ENCODE measurements at regions not wholly inside any gene's neighbourhood (a gene's known extent, or its start where the extent isn't known, plus 50 kb on each side); places are given as distances from the start of the nearest gene placed in this dataset.

GRCh38 chr9:97768746-97769145 is 71.6 kb upstream of the XPA start:
- no peaks in the 10 kb centered on the region for H3K36me3 ChIP-seq
- WGBS, 3 donors: 47 to 65% (median 58%) methylated on average over 7 of the region's 7 CpGs
- intact Hi-C loops (cut with DNase I): no loop called here
- H3K9me3 ChIP-seq: no peaks in the 10 kb centered on the region
- no peaks in the 10 kb centered on the region for H3K4me1 ChIP-seq (ENCODE audit: insufficient read depth)
- no peaks in the 10 kb centered on the region for H3K27me3 ChIP-seq
- TF ChIP-seq EP300 (IDR thresholded peaks at IDR 0.05): no peak
- no peak for TF ChIP-seq POLR2A (IDR thresholded peaks at IDR 0.05)
- TF ChIP-seq CTCF (IDR thresholded peaks at IDR 0.05): no peak
- no peak overlapping the region for H3K4me3 ChIP-seq
- no peak overlapping the region for H3K27ac ChIP-seq
- no peak for DNase-seq

GRCh38 chr9:97769208-97769607 is 72.1 kb upstream of the XPA start:
- intact Hi-C loops (cut with DNase I): no loop called here
- Histone ChIP-seq H3K4me1 (ENCODE audit: insufficient read depth) (no peaks in the 10 kb centered on the region), H3K36me3 (no peaks in the 10 kb centered on the region), H3K27ac (no peak overlapping the region), H3K27me3 (no peaks in the 10 kb centered on the region), H3K9me3 (no peaks in the 10 kb centered on the region), H3K4me3 (no peak overlapping the region)
- 51 to 58% (median 55%) methylated on average over 5 of the region's 5 CpGs for WGBS, 3 donors
- no peak for DNase-seq
- TF ChIP-seq POLR2A (IDR thresholded peaks at IDR 0.05) (no peak), CTCF (IDR thresholded peaks at IDR 0.05) (no peak), EP300 (IDR thresholded peaks at IDR 0.05) (no peak)

GRCh38 chr9:97770808-97771372 is 73.8 kb upstream of the XPA start:
- no peak for DNase-seq
- Histone ChIP-seq H3K27ac (no peak overlapping the region), H3K4me3 (no peak overlapping the region), H3K4me1 (ENCODE audit: insufficient read depth) (no peaks in the 10 kb centered on the region), H3K36me3 (no peaks in the 10 kb centered on the region), H3K27me3 (no peaks in the 10 kb centered on the region), H3K9me3 (no peaks in the 10 kb centered on the region)
- TF ChIP-seq CTCF (IDR thresholded peaks at IDR 0.05): no peak
- TF ChIP-seq POLR2A (IDR thresholded peaks at IDR 0.05): no peak
- no peak for TF ChIP-seq EP300 (IDR thresholded peaks at IDR 0.05)
- 13 to 37% (median 19%) methylated on average over 1 of the region's 1 CpG for WGBS, 3 donors
- intact Hi-C loops (cut with DNase I): no loop called here

GRCh38 chr9:97771641-97772040 is 74.5 kb upstream of the XPA start:
- H3K4me1 ChIP-seq (ENCODE audit: insufficient read depth): no peaks in the 10 kb centered on the region
- no peak overlapping the region for H3K27ac ChIP-seq
- no peaks in the 10 kb centered on the region for H3K36me3 ChIP-seq
- intact Hi-C loops (cut with DNase I): no loop called here
- WGBS, 3 donors: 46 to 48% (median 47%) methylated on average over 3 of the region's 3 CpGs
- no peak for TF ChIP-seq EP300 (IDR thresholded peaks at IDR 0.05)
- TF ChIP-seq CTCF (IDR thresholded peaks at IDR 0.05): no peak
- TF ChIP-seq POLR2A (IDR thresholded peaks at IDR 0.05): no peak
- DNase-seq: no peak
- H3K9me3 ChIP-seq: no peaks in the 10 kb centered on the region
- no peak overlapping the region for H3K4me3 ChIP-seq
- no peaks in the 10 kb centered on the region for H3K27me3 ChIP-seq
